MM.1S (cell line): ENCODE measurements at regions not wholly inside any gene's neighbourhood (a gene's known extent, or its start where the extent isn't known, plus 50 kb on each side); places are given as distances from the start of the nearest gene placed in this dataset.

Experiments
- EZH2 ChIP-seq: fragments of 300-600 bp; sonication (generic); optimal IDR thresholded peaks from 2 replicates; pipeline ENCODE3; 2017; ENCODE audit warnings: low read depth, mild to moderate bottlenecking, antibody characterized with exemption, low read length, mixed read lengths
- TF ChIP-seq, protein P1 (sequence below): fragments of 300-600 bp; sonication (generic); IDR thresholded peaks from 2 replicates; pipeline ENCODE4 v1.5.1; 2016; ENCODE audit warnings: antibody characterized with exemption, low read length, mixed read lengths

DNA sequence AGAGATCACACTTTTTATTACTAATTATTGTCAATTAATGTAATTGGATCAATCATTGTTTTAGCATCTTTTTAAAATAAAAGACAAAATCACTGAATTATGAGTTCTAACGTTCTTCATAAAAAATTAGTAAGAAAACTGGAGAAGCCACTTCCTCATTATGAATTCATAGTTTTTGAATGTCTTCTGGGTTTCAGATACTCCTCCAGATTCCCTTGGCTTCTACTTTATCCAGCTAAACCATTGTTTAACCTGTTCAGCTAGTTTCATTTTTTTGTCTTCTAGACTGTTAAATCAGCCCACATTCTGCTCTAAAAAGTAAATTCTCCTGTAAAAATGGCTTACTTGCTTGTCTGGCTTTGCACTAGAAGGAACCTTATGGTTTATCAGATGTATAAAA, 753.4 kb upstream of the ACVR2A start:
- TF ChIP-seq, protein P1, sequence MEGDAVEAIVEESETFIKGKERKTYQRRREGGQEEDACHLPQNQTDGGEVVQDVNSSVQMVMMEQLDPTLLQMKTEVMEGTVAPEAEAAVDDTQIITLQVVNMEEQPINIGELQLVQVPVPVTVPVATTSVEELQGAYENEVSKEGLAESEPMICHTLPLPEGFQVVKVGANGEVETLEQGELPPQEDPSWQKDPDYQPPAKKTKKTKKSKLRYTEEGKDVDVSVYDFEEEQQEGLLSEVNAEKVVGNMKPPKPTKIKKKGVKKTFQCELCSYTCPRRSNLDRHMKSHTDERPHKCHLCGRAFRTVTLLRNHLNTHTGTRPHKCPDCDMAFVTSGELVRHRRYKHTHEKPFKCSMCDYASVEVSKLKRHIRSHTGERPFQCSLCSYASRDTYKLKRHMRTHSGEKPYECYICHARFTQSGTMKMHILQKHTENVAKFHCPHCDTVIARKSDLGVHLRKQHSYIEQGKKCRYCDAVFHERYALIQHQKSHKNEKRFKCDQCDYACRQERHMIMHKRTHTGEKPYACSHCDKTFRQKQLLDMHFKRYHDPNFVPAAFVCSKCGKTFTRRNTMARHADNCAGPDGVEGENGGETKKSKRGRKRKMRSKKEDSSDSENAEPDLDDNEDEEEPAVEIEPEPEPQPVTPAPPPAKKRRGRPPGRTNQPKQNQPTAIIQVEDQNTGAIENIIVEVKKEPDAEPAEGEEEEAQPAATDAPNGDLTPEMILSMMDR = no peak
- no peak for TF ChIP-seq EZH2
